Upper lobe of right lung (tissue), 1 donor: ENCODE measurements at regions not wholly inside any gene's neighbourhood (a gene's known extent, or its start where the extent isn't known, plus 50 kb on each side); places are given as distances from the start of the nearest gene placed in this dataset.

Experiments
- ATAC-seq: fragments of 200-7000 bp; cut with Tn5 transposase; one replicate; pipeline ENCODE4 v1.9.1; 2020; ENCODE audit warnings: mild to moderate bottlenecking, moderate library complexity
- DNase-seq: peaks from one replicate; pipeline ENCODE4 v3.0.0-alpha.2; 2020
- H3K27ac ChIP-seq: fragments of 200-600 bp; one replicate; pipeline ENCODE4 v1.8.0; 2022
- H3K27me3 ChIP-seq: fragments of 200-600 bp; one replicate; pipeline ENCODE4 v1.8.0; 2022; ENCODE audit warnings: mild to moderate bottlenecking
- H3K36me3 ChIP-seq: fragments of 200-600 bp; one replicate; pipeline ENCODE4 v1.8.0; 2022
- H3K4me1 ChIP-seq: fragments of 200-600 bp; one replicate; pipeline ENCODE4 v1.8.0; 2022
- H3K4me3 ChIP-seq: fragments of 200-600 bp; one replicate; pipeline ENCODE4 v1.8.0; 2022; ENCODE audit warnings: mild to moderate bottlenecking
- H3K9me3 ChIP-seq: fragments of 200-600 bp; one replicate; pipeline ENCODE4 v1.8.0; 2022
- intact Hi-C: fragments of 100-400 bp; cut with DNase I; formaldehyde crosslinking; loops from one replicate; pipeline ENCODE4 v1.11.0; 2022
- TF ChIP-seq, protein P1 (sequence below): fragments of 200-600 bp; IDR thresholded peaks from one replicate; pipeline ENCODE4 v1.8.0; 2022; ENCODE audit warnings: antibody characterized with exemption
- donor health status: DM: no; HTN: yes; CAD: no; lungs with severe emphysema.

DNA sequence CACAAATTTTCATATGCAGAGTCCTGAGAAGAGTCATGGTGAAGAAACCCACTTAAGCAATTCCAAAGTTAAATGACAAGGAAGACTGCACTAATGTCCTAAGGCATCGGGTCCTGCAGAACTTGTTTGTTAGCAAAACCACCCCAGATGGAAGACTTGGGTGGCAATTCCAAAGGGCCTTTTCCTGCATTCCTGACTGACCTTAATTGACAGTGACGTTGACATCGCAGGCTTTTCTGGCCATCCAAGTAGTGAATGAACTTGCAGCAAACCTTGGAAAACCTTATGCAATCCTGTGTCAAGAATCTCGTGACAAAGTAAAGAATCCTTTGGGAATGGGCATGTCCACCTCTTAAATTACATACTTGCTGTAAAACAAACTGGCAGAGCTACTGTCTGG is 112.5 kb upstream of the SH3BP4 start:
- TF ChIP-seq, protein P1, sequence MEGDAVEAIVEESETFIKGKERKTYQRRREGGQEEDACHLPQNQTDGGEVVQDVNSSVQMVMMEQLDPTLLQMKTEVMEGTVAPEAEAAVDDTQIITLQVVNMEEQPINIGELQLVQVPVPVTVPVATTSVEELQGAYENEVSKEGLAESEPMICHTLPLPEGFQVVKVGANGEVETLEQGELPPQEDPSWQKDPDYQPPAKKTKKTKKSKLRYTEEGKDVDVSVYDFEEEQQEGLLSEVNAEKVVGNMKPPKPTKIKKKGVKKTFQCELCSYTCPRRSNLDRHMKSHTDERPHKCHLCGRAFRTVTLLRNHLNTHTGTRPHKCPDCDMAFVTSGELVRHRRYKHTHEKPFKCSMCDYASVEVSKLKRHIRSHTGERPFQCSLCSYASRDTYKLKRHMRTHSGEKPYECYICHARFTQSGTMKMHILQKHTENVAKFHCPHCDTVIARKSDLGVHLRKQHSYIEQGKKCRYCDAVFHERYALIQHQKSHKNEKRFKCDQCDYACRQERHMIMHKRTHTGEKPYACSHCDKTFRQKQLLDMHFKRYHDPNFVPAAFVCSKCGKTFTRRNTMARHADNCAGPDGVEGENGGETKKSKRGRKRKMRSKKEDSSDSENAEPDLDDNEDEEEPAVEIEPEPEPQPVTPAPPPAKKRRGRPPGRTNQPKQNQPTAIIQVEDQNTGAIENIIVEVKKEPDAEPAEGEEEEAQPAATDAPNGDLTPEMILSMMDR: no peak
- H3K9me3 ChIP-seq: no peaks in the 10 kb centered on the region
- intact Hi-C loops: no loop called here
- H3K36me3 ChIP-seq: no peaks in the 10 kb centered on the region
- DNase-seq (no peak), ATAC-seq (no peak)
- no peak overlapping the region for H3K4me3 ChIP-seq
- no peaks in the 10 kb centered on the region for H3K27me3 ChIP-seq
- no peak overlapping the region for H3K27ac ChIP-seq
- no peaks in the 10 kb centered on the region for H3K4me1 ChIP-seq

DNA sequence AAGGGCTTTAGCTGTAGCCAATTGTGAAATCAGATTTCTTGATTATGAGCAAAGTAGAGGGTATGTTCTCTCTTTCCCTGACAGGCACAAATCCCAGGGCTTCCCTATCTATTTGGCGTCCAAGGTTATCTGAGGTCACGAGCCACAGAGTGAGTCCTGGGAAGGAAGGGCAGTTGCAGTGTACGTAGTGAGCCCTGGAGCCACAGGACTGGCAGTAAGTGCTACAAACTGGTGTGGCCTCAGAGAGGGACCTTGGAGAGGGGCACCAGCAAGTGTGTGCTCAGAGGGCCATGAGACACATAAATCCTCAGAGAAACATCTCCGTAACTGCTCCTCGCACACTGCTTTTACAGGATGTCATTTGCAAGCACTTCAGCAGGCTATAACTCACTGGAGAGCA is 115.5 kb upstream of the SH3BP4 start:
- Histone ChIP-seq H3K4me1 (no peaks in the 10 kb centered on the region), H3K36me3 (no peaks in the 10 kb centered on the region), H3K9me3 (no peaks in the 10 kb centered on the region), H3K27me3 (no peaks in the 10 kb centered on the region), H3K4me3 (no peak overlapping the region), H3K27ac (no peak overlapping the region)
- TF ChIP-seq, protein P1: no peak
- intact Hi-C loops: no loop called here
- ATAC-seq (no peak), DNase-seq (no peak)

DNA sequence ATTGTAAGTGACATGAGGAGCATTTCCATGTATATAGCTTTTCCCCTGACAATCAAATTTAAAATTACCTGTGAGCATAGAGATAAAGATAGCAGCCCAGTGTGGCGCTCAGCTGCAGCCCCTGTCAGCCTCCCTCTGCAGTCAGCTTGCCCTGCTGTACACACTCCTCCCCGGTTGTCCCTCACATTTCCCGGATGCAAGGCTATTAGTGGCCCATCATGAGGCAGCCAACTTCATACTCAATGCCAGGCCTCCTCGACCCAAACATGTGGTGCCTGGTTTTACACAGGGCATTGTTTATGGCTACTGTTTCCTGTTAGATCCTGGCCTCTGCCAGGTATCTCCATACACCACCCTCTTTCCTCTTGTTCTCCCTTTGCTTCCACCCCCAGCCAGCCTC is 116.1 kb upstream of the SH3BP4 start:
- H3K4me3 ChIP-seq: no peak overlapping the region
- no peaks in the 10 kb centered on the region for H3K27me3 ChIP-seq
- H3K4me1 ChIP-seq: no peaks in the 10 kb centered on the region
- DNase-seq: no peak
- no peaks in the 10 kb centered on the region for H3K36me3 ChIP-seq
- H3K27ac ChIP-seq: no peak overlapping the region
- no peaks in the 10 kb centered on the region for H3K9me3 ChIP-seq
- no peak for ATAC-seq
- intact Hi-C loops: no loop called here
- TF ChIP-seq, protein P1: no peak

DNA sequence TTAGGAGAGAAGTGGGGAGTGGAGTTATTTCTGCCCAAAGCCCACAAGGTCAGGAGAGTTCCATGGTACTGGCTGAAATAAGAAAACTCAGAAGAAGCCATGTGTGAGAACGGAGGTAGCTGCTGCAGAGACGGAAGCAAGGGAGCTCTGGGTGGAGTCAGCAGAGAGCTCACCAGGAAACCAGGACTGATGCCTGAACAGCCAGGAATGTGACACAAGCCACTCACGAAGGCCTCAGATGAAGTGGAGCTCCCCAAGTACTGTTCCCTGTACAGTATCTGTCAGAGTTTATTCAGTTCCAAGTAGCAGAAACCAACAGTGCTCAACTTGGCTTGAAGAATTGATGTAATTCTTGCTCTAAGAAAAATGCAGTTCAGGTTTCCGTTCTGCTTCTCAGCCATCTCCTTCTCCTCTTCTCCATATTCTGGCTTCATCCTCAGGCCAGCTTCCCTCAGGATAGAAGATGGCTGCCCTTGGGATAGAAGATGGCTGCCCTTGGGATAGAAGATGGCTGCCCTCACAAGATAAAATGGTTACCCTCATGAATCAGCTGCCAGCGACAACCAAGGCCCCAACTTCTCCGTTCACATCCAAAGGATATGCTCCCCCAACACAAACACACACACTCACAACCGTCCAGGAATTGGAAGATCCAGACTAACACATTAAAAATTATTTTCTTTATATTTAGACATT is 117.4 kb upstream of the SH3BP4 start:
- Histone ChIP-seq H3K4me1 (no peaks in the 10 kb centered on the region), H3K9me3 (no peaks in the 10 kb centered on the region), H3K4me3 (no peak overlapping the region), H3K36me3 (no peaks in the 10 kb centered on the region), H3K27me3 (no peaks in the 10 kb centered on the region), H3K27ac (no peak overlapping the region)
- intact Hi-C loops: no loop called here
- no peak for DNase-seq
- TF ChIP-seq, protein P1: no peak
- peak; percentile 78 for ATAC-seq

DNA sequence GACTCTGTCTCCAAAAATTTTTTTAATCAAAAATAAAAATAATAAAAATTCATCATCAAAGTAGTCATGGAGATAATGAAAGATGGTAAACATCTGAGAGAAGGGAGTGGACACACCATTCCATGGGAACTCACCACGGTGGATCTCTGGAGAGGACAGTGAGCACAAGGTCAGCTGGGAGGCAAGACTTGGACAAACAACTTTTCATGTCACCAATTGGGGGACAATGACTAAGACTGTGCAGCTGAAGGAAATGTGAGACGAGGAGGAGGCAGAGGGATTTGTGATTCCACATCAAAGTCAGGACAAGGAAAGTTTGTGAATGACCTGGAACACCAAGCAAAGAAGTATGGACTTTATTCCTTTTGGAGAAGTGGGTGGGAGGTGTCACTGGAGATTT is 121.0 kb upstream of the SH3BP4 start:
- intact Hi-C loops: no loop called here
- Histone ChIP-seq H3K9me3 (no peaks in the 10 kb centered on the region), H3K27ac (no peak overlapping the region), H3K36me3 (no peaks in the 10 kb centered on the region), H3K27me3 (no peaks in the 10 kb centered on the region), H3K4me1 (no peaks in the 10 kb centered on the region), H3K4me3 (no peak overlapping the region)
- TF ChIP-seq, protein P1: no peak
- DNase-seq: no peak
- no peak for ATAC-seq

DNA sequence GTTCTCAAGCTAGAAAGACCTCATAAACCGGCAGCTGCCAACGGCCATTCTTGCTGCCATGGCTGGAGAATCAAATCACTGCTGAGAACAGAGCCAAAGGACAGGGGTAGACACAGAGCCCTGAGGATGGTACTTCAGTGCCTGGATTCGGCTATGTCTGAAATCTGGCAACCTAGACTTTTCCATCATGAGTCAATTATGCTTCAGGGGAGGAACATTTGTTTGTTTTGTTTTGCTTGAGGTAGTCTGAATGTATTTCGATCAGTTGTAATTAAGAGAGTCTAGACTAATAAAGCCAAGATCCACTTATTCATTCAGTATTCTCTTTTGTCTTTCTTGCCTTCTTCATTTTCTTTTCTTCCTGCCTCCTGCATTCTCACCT is 122.8 kb upstream of the SH3BP4 start:
- intact Hi-C loops: no loop called here
- TF ChIP-seq, protein P1: no peak
- ATAC-seq (no peak), DNase-seq (no peak)
- H3K36me3 ChIP-seq: no peaks in the 10 kb centered on the region
- H3K4me3 ChIP-seq: no peak overlapping the region
- H3K9me3 ChIP-seq: no peaks in the 10 kb centered on the region
- H3K4me1 ChIP-seq: no peaks in the 10 kb centered on the region
- H3K27ac ChIP-seq: no peak overlapping the region
- no peaks in the 10 kb centered on the region for H3K27me3 ChIP-seq
